IPS-18c (cell line): ENCODE measurements at regions not wholly inside any gene's neighbourhood (a gene's known extent, or its start where the extent isn't known, plus 50 kb on each side); places are given as distances from the start of the nearest gene placed in this dataset.
"Not testable (repeated sequence)": the region's sequence is repeated elsewhere in the genome, so short reads cannot be mapped to it uniquely, and the experiment has no call there.

Experiments used
- H3K4me3 ChIP-seq: 2 replicates; pipeline ENCODE4 v1.7.0; 2013; ENCODE audit warnings: low read depth, mild to moderate bottlenecking, low read length, moderate library complexity; ENCODE audit not compliant: insufficient read depth
- H3K9me3 ChIP-seq: one replicate; pipeline ENCODE4 v1.6.1; 2013; ENCODE audit warnings: mild to moderate bottlenecking, low read length, moderate library complexity; ENCODE audit not compliant: control insufficient read depth, insufficient read depth

DNA sequence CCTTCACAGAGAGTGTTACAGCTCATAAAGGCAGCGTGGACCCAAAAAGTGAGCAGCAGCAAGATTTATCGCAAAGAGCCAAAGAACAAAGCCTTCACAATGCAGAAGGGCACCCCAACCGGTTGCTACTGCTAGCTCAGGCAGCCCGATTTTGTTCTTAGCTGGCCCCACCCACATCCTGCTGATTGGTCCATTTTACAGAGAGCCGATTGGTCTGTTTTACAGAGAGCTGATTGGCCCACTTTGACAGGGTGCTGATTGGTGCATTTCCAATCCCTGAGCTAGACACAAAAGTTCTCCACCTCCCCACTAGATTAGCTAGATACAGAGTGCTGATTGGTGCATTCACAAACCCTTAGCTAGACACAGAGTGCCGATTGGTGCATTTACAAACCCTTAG is 50.1 kb upstream of the SOX14 start:
- H3K9me3 ChIP-seq, H3K4me3 ChIP-seq: not testable (repeated sequence)
